H1 (cell line): ENCODE measurements at regions not wholly inside any gene's neighbourhood (a gene's known extent, or its start where the extent isn't known, plus 50 kb on each side); places are given as distances from the start of the nearest gene placed in this dataset.

Source experiments
- CTCF ChIA-PET: fragments of 300-600 bp; sonication (Branson Sonifier 250); formaldehyde crosslinking; loops from one replicate; lab custom pipeline; 2021; ENCODE audit not compliant: partially characterized antibody; lab: Charles Lee
- POLR2A ChIA-PET: fragments of 300-600 bp; sonication (Branson Sonifier 250); formaldehyde crosslinking; loops from one replicate; lab custom pipeline; 2021; ENCODE audit warnings: inconsistent platforms; ENCODE audit not compliant: partially characterized antibody; lab: Charles Lee
- DNase-seq, 2 experiments: peaks; one replicate each; pipeline versions ENCODE4 v3.0.0 to v3.0.0-alpha.2; 2010 to 2022; ENCODE audit warnings: low spot score in 2 of 2, low read depth in 1 of 2, mixed read lengths in 1 of 2
- FAIRE-seq: peaks from 2 replicates; lab custom pipeline; 2011; peaks lifted over from hg19 to GRCh38; lab: Jason Lieb, UNC
- H2AFZ ChIP-seq: 2 replicates; pipeline ENCODE4 v1.8.1; 2012; ENCODE audit warnings: low read length, inconsistent platforms
- H2AK5ac ChIP-seq: 2 replicates; pipeline ENCODE4 v1.6.1; 2013; ENCODE audit warnings: low read depth, low read length
- H2BK120ac ChIP-seq: replicated peaks from 2 replicates; pipeline ENCODE3; 2013; ENCODE audit warnings: low read depth, low read length, inconsistent platforms
- H2BK12ac ChIP-seq: 2 replicates; pipeline ENCODE4 v1.6.1; 2013; ENCODE audit warnings: low read depth, low read length
- H2BK15ac ChIP-seq: 2 replicates; pipeline ENCODE4 v1.6.1; 2013; ENCODE audit warnings: low read length
- H2BK20ac ChIP-seq: 2 replicates; pipeline ENCODE4 v1.6.1; 2013; ENCODE audit warnings: low read length
- H2BK5ac ChIP-seq: 2 replicates; pipeline ENCODE4 v1.6.1; 2013; ENCODE audit warnings: low read depth, low read length
- H3K14ac ChIP-seq: 2 replicates; pipeline ENCODE4 v1.6.1; 2013; ENCODE audit warnings: inconsistent platforms; ENCODE audit not compliant: insufficient read length
- H3K18ac ChIP-seq: 2 replicates; pipeline ENCODE4 v1.6.1; 2013; ENCODE audit warnings: low read length; ENCODE audit errors: extremely low read depth
- H3K23ac ChIP-seq: 2 replicates; pipeline ENCODE4 v1.6.1; 2013; ENCODE audit warnings: inconsistent platforms; ENCODE audit not compliant: insufficient read length
- H3K23me2 ChIP-seq: 2 replicates; pipeline ENCODE4 v1.6.1; 2013; ENCODE audit warnings: low read depth, low read length
- H3K27ac ChIP-seq: 2 replicates; pipeline ENCODE4 v1.6.1; 2011; ENCODE audit warnings: low read depth, low read length, inconsistent platforms
- H3K27me3 ChIP-seq, 4 experiments: replicated peaks in 1 of 4; 1 replicate in 1 of 4; 2 replicates in 3 of 4; pipeline versions ENCODE4 v1.6.1 to v1.8.1; 2011 to 2013; ENCODE audit warnings: low read length in 3 of 4, mild to moderate bottlenecking in 3 of 4, inconsistent platforms in 2 of 4, mixed read lengths in 2 of 4, moderate library complexity in 1 of 4; ENCODE audit not compliant: control insufficient read depth in 3 of 4, insufficient read depth in 3 of 4; ENCODE audit errors: extremely low read depth in 1 of 4
- H3K36me3 ChIP-seq, 4 experiments: 2 replicates each; pipeline versions ENCODE4 v1.6.1 to v1.8.1; 2011 to 2013; ENCODE audit warnings: mild to moderate bottlenecking in 4 of 4, low read length in 3 of 4, moderate library complexity in 2 of 4, control low read depth in 1 of 4, inconsistent platforms in 1 of 4; ENCODE audit not compliant: insufficient read depth in 4 of 4, control insufficient read depth in 2 of 4
- H3K4ac ChIP-seq: replicated peaks from 2 replicates; pipeline ENCODE3; 2013; ENCODE audit warnings: low read length, low read depth, mixed read lengths, inconsistent platforms; ENCODE audit not compliant: insufficient read length
- H3K4me1 ChIP-seq, 4 experiments: replicated peaks in 1 of 4; 1 replicate in 1 of 4; 2 replicates in 3 of 4; pipeline versions ENCODE4 v1.6.1 to v1.8.1; 2011 to 2013; ENCODE audit warnings: low read length in 3 of 4, inconsistent platforms in 2 of 4, mixed read lengths in 1 of 4; ENCODE audit not compliant: insufficient read depth in 4 of 4, control insufficient read depth in 3 of 4
- H3K4me2 ChIP-seq, 2 experiments: 2 replicates each; pipeline versions ENCODE4 v1.6.1 to v1.8.1; 2011 to 2013; ENCODE audit warnings: low read depth in 2 of 2, low read length in 2 of 2, control low read depth in 1 of 2, inconsistent platforms in 1 of 2, mild to moderate bottlenecking in 1 of 2; ENCODE audit not compliant: insufficient read depth in 1 of 2
- H3K4me3 ChIP-seq, 4 experiments: fragments of 200-600, 300-600 bp in 1 of 4; sonication (generic), shearing (Covaris generic), sonication (Bioruptor Twin) in 1 of 4; 2 replicates each; pipeline versions ENCODE4 v1.5.1 to v1.8.1; 2011 to 2016; ENCODE audit warnings: low read length in 4 of 4, low read depth in 3 of 4, control low read depth in 2 of 4, inconsistent platforms in 2 of 4, mild to moderate bottlenecking in 2 of 4, mixed read lengths in 1 of 4, moderate library complexity in 1 of 4; ENCODE audit not compliant: insufficient read depth in 2 of 4; ENCODE audit errors: extremely low read depth in 1 of 4
- H3K56ac ChIP-seq: replicated peaks from 2 replicates; pipeline ENCODE3; 2013; ENCODE audit warnings: low read depth, mild to moderate bottlenecking, mixed read lengths, low read length, inconsistent platforms; ENCODE audit not compliant: insufficient read length
- H3K79me1 ChIP-seq: 2 replicates; pipeline ENCODE4 v1.6.1; 2013; ENCODE audit warnings: low read depth, low read length, control low read depth
- H3K79me2 ChIP-seq, 2 experiments: 2 replicates each; pipeline versions ENCODE4 v1.6.1 to v1.8.1; 2012 to 2013; ENCODE audit warnings: low read length in 2 of 2, mild to moderate bottlenecking in 2 of 2, inconsistent platforms in 1 of 2; ENCODE audit not compliant: insufficient read depth in 2 of 2, control insufficient read depth in 1 of 2
- H3K9ac ChIP-seq, 4 experiments: replicated peaks in 1 of 4; 1 replicate in 1 of 4; 2 replicates in 3 of 4; pipeline versions ENCODE4 v1.6.1 to v1.8.1; 2011 to 2013; ENCODE audit warnings: low read depth in 3 of 4, low read length in 3 of 4, control low read depth in 2 of 4, mild to moderate bottlenecking in 2 of 4, moderate library complexity in 2 of 4, inconsistent platforms in 1 of 4; ENCODE audit errors: extremely low read depth in 1 of 4
- H3K9me3 ChIP-seq, 2 experiments: 2 replicates each; pipeline versions ENCODE4 v1.6.1 to v1.8.1; 2012 to 2013; ENCODE audit warnings: mild to moderate bottlenecking in 2 of 2, moderate library complexity in 2 of 2, control low read depth in 1 of 2, inconsistent platforms in 1 of 2, low read depth in 1 of 2, low read length in 1 of 2, mixed read lengths in 1 of 2; ENCODE audit not compliant: insufficient read depth in 2 of 2
- H4K20me1 ChIP-seq, 2 experiments: replicated peaks in 1 of 2; 2 replicates each; pipeline versions ENCODE3 to v1.8.1; 2011 to 2013; ENCODE audit warnings: inconsistent platforms in 2 of 2, low read length in 2 of 2, mild to moderate bottlenecking in 1 of 2; ENCODE audit not compliant: insufficient read depth in 2 of 2, control insufficient read depth in 1 of 2
- H4K5ac ChIP-seq: 2 replicates; pipeline ENCODE4 v1.6.1; 2013; ENCODE audit warnings: low read length, low read depth, mixed read lengths, inconsistent platforms; ENCODE audit not compliant: insufficient read length
- H4K8ac ChIP-seq: 2 replicates; pipeline ENCODE4 v1.8.0; 2013; ENCODE audit warnings: mild to moderate bottlenecking, moderate library complexity, low read length, inconsistent platforms; ENCODE audit not compliant: insufficient read depth; ENCODE audit errors: extremely low read depth
- H4K91ac ChIP-seq: replicated peaks from 2 replicates; pipeline ENCODE3; 2013; ENCODE audit warnings: low read length, mixed read lengths, inconsistent platforms; ENCODE audit not compliant: insufficient read length
- CBX8 ChIP-seq: fragments of 300-800, 300-1000 bp; sonication (generic); IDR thresholded peaks from 2 replicates; pipeline ENCODE4 v1.7.1; 2016; ENCODE audit warnings: low read depth, low read length, borderline replicate concordance
- CEBPB ChIP-seq: IDR thresholded peaks from 2 replicates; pipeline ENCODE4 v1.6.1; 2012; ENCODE audit warnings: low read depth, low read length
- GABPA ChIP-seq: IDR thresholded peaks from 2 replicates; pipeline ENCODE4 v1.6.1; 2011; ENCODE audit warnings: mild to moderate bottlenecking, low read length, moderate library complexity, borderline replicate concordance; ENCODE audit not compliant: insufficient read depth
- GTF2F1 ChIP-seq: IDR thresholded peaks from 2 replicates; pipeline ENCODE4 v1.6.1; 2012; ENCODE audit warnings: low read depth, low read length, improper control_type of control experiment, borderline replicate concordance
- MAFK ChIP-seq: IDR thresholded peaks from 2 replicates; pipeline ENCODE4 v1.6.1; 2012; ENCODE audit warnings: low read depth, mild to moderate bottlenecking, improper control_type of control experiment, low read length
- SIN3A ChIP-seq, 2 experiments: IDR thresholded peaks in 1 of 2; conservative IDR thresholded peaks in 1 of 2; 2 replicates each; pipeline ENCODE4 v1.6.1; 2011 to 2012; ENCODE audit warnings: low read length in 2 of 2, improper control_type of control experiment in 1 of 2, low read depth in 1 of 2, mild to moderate bottlenecking in 1 of 2
- SP2 ChIP-seq: IDR thresholded peaks from 2 replicates; pipeline ENCODE4 v1.6.1; 2012; ENCODE audit warnings: mild to moderate bottlenecking, low read length, inconsistent platforms
- TAF1 ChIP-seq: IDR thresholded peaks from 2 replicates; pipeline ENCODE4 v1.6.1; 2011; ENCODE audit warnings: mild to moderate bottlenecking, low read depth, low read length
- WGBS, 2 experiments: shearing (Covaris generic) in 1 of 2; methylation state at CpG; one replicate each; pipeline versions ENCODE4 v1.1.6 to v1.1.7; 2013 to 2015; ENCODE audit warnings: low lambda C conversion rate in 2 of 2, mixed read lengths in 2 of 2, inconsistent platforms in 1 of 2, low coverage in 1 of 2, missing lambda C conversion rate in 1 of 2; ENCODE audit not compliant: insufficient replicate concordance in 2 of 2, insufficient coverage in 1 of 2, insufficient read length in 1 of 2; ENCODE audit errors: extremely low coverage in 1 of 2, missing lambda C conversion rate in 1 of 2; 5-methylcytosine and 5-hydroxymethylcytosine counted together
- TF ChIP-seq, protein P1 (sequence below): IDR thresholded peaks from 2 replicates; pipeline ENCODE4 v1.6.1; 2011; ENCODE audit warnings: low read depth, mild to moderate bottlenecking, low read length; ENCODE audit not compliant: insufficient read depth

DNA sequence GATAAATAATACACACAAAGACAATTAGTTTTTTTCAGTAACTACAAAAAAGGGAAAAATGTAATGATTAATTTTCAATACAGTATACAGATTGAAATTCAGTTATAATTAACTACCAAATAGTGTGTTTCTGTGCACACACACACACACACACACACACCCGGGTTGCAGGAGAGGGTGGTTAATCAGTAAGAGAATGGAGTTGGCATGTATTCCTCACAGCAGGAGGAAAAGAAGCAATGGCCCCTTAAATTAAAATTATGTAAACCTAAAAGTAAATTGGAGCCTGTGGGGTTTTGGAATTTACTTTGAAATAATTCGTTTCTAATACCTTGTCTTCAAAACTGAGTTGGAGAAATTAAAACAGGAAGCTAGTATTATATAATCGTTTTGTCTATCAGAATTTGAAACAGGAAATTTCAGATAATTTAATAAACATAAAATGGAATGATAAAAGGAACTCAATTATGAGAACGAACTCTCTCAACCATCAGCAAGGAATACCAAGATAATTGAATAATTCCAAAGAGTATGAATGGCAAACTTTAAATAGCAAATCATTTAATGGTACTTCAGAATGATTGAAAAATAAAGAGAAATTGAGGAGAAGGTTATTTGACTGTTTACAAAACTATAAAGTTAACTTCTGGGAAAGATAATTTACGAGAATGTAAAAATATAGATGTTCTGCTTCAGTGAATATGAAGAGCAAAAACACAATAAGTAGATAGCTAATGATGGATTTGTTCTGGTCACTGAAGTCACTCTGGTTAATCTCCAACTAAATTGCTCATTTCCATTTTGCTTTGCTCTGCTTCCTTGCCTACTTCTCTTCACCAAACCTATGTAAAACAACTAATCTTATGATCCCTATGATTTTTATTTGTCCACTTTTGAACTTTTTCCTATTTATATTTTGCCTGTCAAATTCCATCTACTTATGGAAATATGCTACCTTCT, 547.9 kb upstream of the ZP4 start:
- Histone ChIP-seq H2AFZ (no peak overlapping the region), H4K5ac (no peak overlapping the region), H3K23ac (no peak overlapping the region), H3K4me2 (no peak overlapping the region), H4K20me1 (no peaks in the 10 kb centered on the region), H3K4ac (no peak overlapping the region), H2AK5ac (no peak overlapping the region), H3K56ac (no peak overlapping the region), H4K91ac (no peak overlapping the region), H3K79me1 (no peaks in the 10 kb centered on the region), H3K36me3 (no peaks in the 10 kb centered on the region), H2BK120ac (no peak overlapping the region), H2BK12ac (no peak overlapping the region), H2BK20ac (no peak overlapping the region), H3K27ac (no peak overlapping the region), H2BK5ac (no peak overlapping the region), H3K18ac (no peak overlapping the region), H3K23me2 (no peaks in the 10 kb centered on the region), H3K27me3 (no peaks in the 10 kb centered on the region), H3K4me3 (no peak overlapping the region), H3K79me2 (no peaks in the 10 kb centered on the region), H3K9me3 (no peaks in the 10 kb centered on the region), H4K8ac (no peak overlapping the region), H3K4me1 (no peaks in the 10 kb centered on the region), H2BK15ac (no peak overlapping the region), H3K14ac (no peak overlapping the region), H3K9ac (no peak overlapping the region)
- ChIA-PET CTCF (interaction anchor here (1.5 kb wide), 1 partner anchor 574 kb away, joined by 3 read pairs; no protein-coding TSS in a partner anchor), POLR2A (no interaction called here)
- DNase-seq (no peak), FAIRE-seq (no peak)
- TF ChIP-seq CBX8 (no peak), TAF1 (no peak), GTF2F1 (no peak), SIN3A (conservative IDR thresholded peaks at IDR 0.05 in 1 of 2, IDR thresholded peaks at IDR 0.05 in 1 of 2; ENCODE audit: low read depth in 1 of 2, low read length in 2 of 2) (no peak), SP2 (no peak), CEBPB (no peak), GABPA (no peak), MAFK (no peak)
- TF ChIP-seq, protein P1, sequence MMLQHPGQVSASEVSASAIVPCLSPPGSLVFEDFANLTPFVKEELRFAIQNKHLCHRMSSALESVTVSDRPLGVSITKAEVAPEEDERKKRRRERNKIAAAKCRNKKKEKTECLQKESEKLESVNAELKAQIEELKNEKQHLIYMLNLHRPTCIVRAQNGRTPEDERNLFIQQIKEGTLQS, result no peak
- WGBS, 2 experiments, result 70% methylated on average over 5 of the region's 5 CpGs; no CpG with 5 or more reads in 1 of the 2 experiments
